ENCODE measurements at regions not wholly inside any gene's neighbourhood (a gene's known extent, or its start where the extent isn't known, plus 50 kb on each side); places are given as distances from the start of the nearest gene placed in this dataset.

DNA sequence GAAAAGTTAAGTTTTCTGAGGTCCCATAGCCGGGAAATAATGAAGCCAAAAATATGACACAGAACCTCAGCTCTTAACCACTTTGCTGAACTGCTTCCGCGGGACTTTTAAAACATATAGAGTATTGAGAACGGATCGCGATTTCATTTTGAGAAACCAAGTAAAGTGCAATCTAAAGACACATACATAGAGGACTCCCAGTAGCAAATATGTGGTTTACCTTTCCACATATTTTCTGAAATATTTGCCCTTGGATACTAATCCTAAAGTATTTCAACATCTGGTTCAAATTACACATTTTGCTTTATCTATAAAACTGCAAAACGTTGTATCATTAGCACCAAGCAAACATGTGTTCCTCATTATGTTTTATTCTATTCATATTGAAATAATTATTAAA is 776.5 kb downstream of the ROBO2 start:
- Histone ChIP-seq H3K4me3 (no peak overlapping the region), H3K9me3 (no peaks in the 10 kb centered on the region), H3K27ac (no peak overlapping the region), H3K4me1 (no peaks in the 10 kb centered on the region), H3K36me3 (no peaks in the 10 kb centered on the region), H3K27me3 (no peaks in the 10 kb centered on the region)
- no peak for DNase-seq (ENCODE audit: low spot score)
- TF ChIP-seq CTCF (IDR thresholded peaks at IDR 0.05), result no peak

DNA sequence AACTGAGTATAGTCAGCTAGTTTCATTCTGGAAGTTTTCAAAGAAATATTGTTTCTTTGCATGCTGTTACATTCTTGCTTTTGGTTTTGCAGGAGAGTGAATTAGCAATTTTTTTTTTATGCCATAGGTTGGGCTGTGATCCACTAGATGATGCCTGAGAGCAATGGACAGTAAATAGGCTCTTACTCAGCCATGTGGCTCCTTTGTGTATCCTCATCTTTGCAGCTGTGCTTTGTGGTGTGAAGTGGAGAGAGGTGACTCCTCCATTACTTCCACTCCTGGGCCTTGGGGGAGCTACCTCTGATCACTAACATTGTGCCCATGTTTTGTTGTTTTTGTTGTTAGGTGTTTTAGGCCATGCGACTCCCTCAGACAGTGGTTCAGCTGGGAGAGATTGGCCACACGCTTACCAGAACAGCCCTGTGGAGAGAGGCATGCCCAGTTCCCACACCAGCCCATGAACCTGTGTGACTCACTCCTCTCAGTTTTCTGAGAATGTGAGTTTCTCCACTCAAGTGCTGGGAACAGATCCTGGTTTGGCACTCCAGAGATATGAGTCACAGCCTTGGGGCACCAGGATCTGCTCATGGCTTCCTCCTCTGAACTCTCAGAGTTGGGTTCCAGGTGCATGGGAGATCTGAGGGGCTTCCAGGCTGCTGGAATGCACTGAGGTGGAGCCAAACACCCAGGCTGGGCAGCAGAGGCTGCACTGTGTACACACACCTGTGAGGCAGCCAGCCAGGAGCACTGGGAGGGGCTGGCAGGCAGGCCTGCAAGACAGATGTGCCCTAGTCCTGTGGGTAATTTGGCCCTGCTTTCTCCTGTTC is 785.3 kb downstream of the ROBO2 start:
- H3K9me3 ChIP-seq, result peaks cover 0 to 4% of the 10 kb centered on the region in 2 donors
- no peak overlapping the region for H3K4me3 ChIP-seq
- no peak overlapping the region for H3K27ac ChIP-seq
- TF ChIP-seq CTCF (IDR thresholded peaks at IDR 0.05), result no peak
- no peak for DNase-seq (ENCODE audit: low spot score)
- no peaks in the 10 kb centered on the region for H3K36me3 ChIP-seq
- no peaks in the 10 kb centered on the region for H3K27me3 ChIP-seq
- H3K4me1 ChIP-seq, result no peaks in the 10 kb centered on the region

- no peaks in the 10 kb centered on the region for H3K36me3 ChIP-seq
- H3K27ac ChIP-seq, result no peak overlapping the region
- H3K4me3 ChIP-seq, result no peak overlapping the region
- peaks cover 0 to 9% of the 10 kb centered on the region in 2 donors for H3K9me3 ChIP-seq
- H3K4me1 ChIP-seq, result no peaks in the 10 kb centered on the region
- no peak for DNase-seq (ENCODE audit: low spot score)
- no peak for TF ChIP-seq CTCF (IDR thresholded peaks at IDR 0.05)
- H3K27me3 ChIP-seq, result no peaks in the 10 kb centered on the region
Measured at GRCh38 chr3:77835921-77836320, 796.0 kb downstream of the ROBO2 start.

DNA sequence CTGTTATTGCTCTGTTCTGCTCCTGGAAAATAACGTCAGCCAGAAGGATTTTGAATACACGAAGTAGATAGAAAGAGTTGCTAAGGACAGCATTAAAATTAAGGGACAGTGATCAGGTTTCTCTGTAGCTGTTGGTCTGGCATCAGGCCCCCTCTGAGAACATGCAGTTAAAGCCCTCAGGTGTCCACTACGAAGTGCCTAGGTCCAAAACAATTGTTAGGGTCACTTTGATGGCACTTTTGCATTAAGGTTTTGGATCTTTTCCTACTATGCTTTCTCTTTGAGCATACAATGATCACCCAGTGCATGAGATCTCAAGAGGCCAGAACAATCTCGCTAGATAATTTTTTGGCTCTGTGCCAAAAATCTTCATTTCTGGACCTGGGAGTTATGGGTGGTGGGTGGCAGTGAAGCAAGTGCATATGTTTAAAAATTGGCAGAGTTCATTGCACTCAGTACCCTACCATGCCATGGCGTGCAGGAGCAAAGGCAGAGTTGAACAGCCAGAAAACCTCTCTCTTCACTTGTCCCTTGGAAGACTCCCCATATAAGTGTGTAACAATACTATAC is 797.6 kb downstream of the ROBO2 start:
- no peak overlapping the region for H3K4me3 ChIP-seq

DNA sequence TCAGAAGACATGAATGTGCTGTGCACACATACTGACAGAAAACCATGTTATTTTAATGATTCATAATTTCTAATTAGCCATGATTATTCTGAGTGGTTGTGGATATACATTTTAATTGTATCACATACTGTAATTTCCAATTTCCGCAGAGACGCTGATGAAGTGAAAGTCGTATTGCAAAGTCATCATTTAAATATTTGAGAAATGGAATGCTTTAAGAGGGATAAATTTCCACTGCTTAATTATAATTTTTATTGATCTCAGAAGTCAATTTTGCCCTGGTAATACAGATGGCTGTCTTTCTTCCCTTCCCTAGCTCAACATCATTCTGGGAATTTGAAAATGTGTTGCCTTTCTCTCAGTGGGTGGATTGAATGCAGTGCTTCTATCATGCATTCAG is 819.3 kb downstream of the ROBO2 start:
- H3K9me3 ChIP-seq, result no peaks in the 10 kb centered on the region
- H3K4me1 ChIP-seq, result no peaks in the 10 kb centered on the region
- H3K27ac ChIP-seq, result no peak overlapping the region
- no peak overlapping the region for H3K4me3 ChIP-seq
- no peaks in the 10 kb centered on the region for H3K27me3 ChIP-seq
- DNase-seq (ENCODE audit: low spot score), result no peak
- no peaks in the 10 kb centered on the region for H3K36me3 ChIP-seq
- TF ChIP-seq CTCF (IDR thresholded peaks at IDR 0.05), result no peak

More for the DNA sequence above, 797.6 kb downstream of the ROBO2 start:
- no peaks in the 10 kb centered on the region for H3K4me1 ChIP-seq
- no peak overlapping the region for H3K27ac ChIP-seq
- TF ChIP-seq CTCF (IDR thresholded peaks at IDR 0.05), result no peak
- H3K36me3 ChIP-seq, result no peaks in the 10 kb centered on the region
- H3K9me3 ChIP-seq, result peaks cover 0 to 9% of the 10 kb centered on the region in 2 donors
- H3K27me3 ChIP-seq, result no peaks in the 10 kb centered on the region
- no peak for DNase-seq (ENCODE audit: low spot score)

Measured in right atrium auricular region (tissue), 2 donors.